ENCODE measurements at regions not wholly inside any gene's neighbourhood (a gene's known extent, or its start where the extent isn't known, plus 50 kb on each side); places are given as distances from the start of the nearest gene placed in this dataset.

DNA sequence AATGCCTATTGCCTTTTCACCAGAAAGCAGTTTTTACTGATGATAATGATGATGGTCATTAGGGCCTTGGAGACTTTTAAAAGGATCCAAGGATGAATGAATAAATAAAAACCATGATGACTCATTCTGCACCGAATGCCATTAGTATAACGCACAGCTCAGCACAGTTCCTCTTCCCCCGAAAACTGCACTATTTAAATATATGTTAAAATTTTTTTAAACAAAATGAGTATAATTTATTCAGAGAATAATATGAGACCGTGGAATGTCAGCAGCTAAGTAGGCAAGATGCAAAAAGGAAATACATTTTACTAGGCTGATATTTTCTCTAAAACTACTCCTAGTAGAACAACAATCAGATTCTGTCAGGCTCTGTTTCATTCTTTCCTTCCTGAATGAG lies 83.4 kb upstream of the NANOGP8 start:
- Mint-ChIP-seq H3K9me3 (ENCODE audit: unreplicated experiment) (no peaks in the 10 kb centered on the region), H3K27me3 (ENCODE audit: unreplicated experiment) (peaks cover 2% of the 10 kb centered on the region), H3K36me3 (ENCODE audit: low read depth, unreplicated experiment) (no peaks in the 10 kb centered on the region), H3K4me1 (ENCODE audit: unreplicated experiment) (peaks cover 5% of the 10 kb centered on the region), H3K27ac (ENCODE audit: unreplicated experiment) (no peak overlapping the region), H3K4me3 (ENCODE audit: unreplicated experiment) (no peak overlapping the region)
- no peak for DNase-seq (ENCODE audit: low spot score)
- TF ChIP-seq CTCF (IDR thresholded peaks at IDR 0.05; ENCODE audit: unreplicated experiment) = no peak

DNA sequence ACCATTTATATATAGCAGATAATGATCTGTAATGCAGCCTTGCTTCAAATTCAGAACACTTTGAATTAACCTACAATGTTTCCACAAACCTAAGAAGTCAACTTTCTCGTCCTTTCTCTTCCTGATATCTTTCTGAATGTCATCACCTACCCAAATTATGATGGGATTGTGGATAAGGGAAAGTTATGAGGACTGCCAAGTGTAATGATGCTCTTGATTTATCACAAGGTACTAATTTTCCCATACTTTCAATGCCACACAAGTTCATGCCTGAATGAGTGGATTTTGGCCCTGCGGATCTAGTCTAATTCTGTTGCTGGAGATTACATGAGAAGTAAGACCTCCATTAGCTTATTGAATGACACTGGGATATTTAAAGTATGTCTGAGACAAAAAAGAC lies 82.6 kb upstream of the NANOGP8 start:
- Mint-ChIP-seq H3K9me3 (ENCODE audit: unreplicated experiment) (no peaks in the 10 kb centered on the region), H3K36me3 (ENCODE audit: low read depth, unreplicated experiment) (no peaks in the 10 kb centered on the region), H3K27me3 (ENCODE audit: unreplicated experiment) (peaks cover 2% of the 10 kb centered on the region), H3K4me3 (ENCODE audit: unreplicated experiment) (no peak overlapping the region), H3K4me1 (ENCODE audit: unreplicated experiment) (peaks cover 5% of the 10 kb centered on the region), H3K27ac (ENCODE audit: unreplicated experiment) (no peak overlapping the region)
- DNase-seq (ENCODE audit: low spot score) = no peak
- TF ChIP-seq CTCF (IDR thresholded peaks at IDR 0.05; ENCODE audit: unreplicated experiment) = no peak

DNA sequence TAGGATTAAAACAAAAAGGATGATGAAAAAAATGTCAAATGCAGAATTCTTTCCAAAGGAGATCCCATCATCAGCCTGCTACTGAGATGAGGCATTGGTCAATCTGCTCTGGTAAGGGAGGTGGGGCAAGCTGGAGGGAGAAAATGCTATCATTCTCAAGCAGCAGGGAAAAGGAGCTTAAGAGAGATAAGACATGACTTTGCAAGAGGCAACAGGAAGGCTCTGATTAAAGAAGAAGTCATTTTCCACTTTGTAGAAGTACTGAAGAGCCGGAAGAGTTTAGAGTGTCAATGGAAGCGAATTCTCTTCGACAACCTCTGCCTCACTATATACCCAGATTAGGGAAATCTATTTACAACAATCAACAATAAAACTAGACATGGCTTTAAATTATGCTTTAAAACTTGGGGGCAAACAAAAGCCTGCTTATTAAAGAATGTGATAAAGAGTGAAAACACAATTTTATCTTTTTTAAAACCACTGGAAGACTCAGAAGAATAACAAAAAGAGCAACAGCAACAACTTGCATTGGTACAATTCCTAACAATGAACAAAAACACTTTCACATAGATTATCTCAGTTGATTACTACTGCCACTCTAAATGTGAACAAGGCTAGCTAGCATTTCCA lies 81.8 kb upstream of the NANOGP8 start:
- no peak overlapping the region for H3K4me3 Mint-ChIP-seq (ENCODE audit: unreplicated experiment)
- peaks cover 5% of the 10 kb centered on the region for H3K4me1 Mint-ChIP-seq (ENCODE audit: unreplicated experiment)
- no peak for DNase-seq (ENCODE audit: low spot score)
- no peaks in the 10 kb centered on the region for H3K36me3 Mint-ChIP-seq (ENCODE audit: low read depth, unreplicated experiment)
- H3K27me3 Mint-ChIP-seq (ENCODE audit: unreplicated experiment) = peaks cover 2% of the 10 kb centered on the region
- peak overlapping the region; percentile 7 for H3K27ac Mint-ChIP-seq (ENCODE audit: unreplicated experiment)
- TF ChIP-seq CTCF (IDR thresholded peaks at IDR 0.05; ENCODE audit: unreplicated experiment) = no peak
- no peaks in the 10 kb centered on the region for H3K9me3 Mint-ChIP-seq (ENCODE audit: unreplicated experiment)

GRCh38 chr15:35161694-35162093 lies 76.6 kb upstream of the NANOGP8 start:
- peaks cover 2% of the 10 kb centered on the region for H3K27me3 Mint-ChIP-seq (ENCODE audit: unreplicated experiment)
- peaks cover 2% of the 10 kb centered on the region for H3K4me1 Mint-ChIP-seq (ENCODE audit: unreplicated experiment)
- H3K4me3 Mint-ChIP-seq (ENCODE audit: unreplicated experiment) = no peak overlapping the region

More at GRCh38 chr15:35161694-35162093, 76.6 kb upstream of the NANOGP8 start:
- TF ChIP-seq CTCF (IDR thresholded peaks at IDR 0.05; ENCODE audit: unreplicated experiment) = no peak
- Mint-ChIP-seq H3K9me3 (ENCODE audit: unreplicated experiment) (no peaks in the 10 kb centered on the region), H3K27ac (ENCODE audit: unreplicated experiment) (no peak overlapping the region), H3K36me3 (ENCODE audit: low read depth, unreplicated experiment) (no peaks in the 10 kb centered on the region)
- DNase-seq (ENCODE audit: low spot score) = no peak
